Heart left ventricle (tissue), 13 donors: ENCODE measurements at regions not wholly inside any gene's neighbourhood (a gene's known extent, or its start where the extent isn't known, plus 50 kb on each side); places are given as distances from the start of the nearest gene placed in this dataset.

Experiments
- CTCF ChIP-seq, 12 donors: fragments of 200-600 bp; sonication (generic) in 4 of 12; IDR thresholded peaks; one replicate each; pipeline versions ENCODE4 v1.5.0 to v1.8.0; 2018 to 2022; ENCODE audit warnings: antibody characterized with exemption in 12 of 12, mild to moderate bottlenecking in 5 of 12
- POLR2A ChIP-seq, 2 donors: fragments of 450-650 bp; IDR thresholded peaks; one replicate each; pipeline ENCODE4 v1.6.1; 2017; ENCODE audit warnings: antibody characterized with exemption in 2 of 2, mild to moderate bottlenecking in 2 of 2, moderate library complexity in 2 of 2
- donor health status: ischemic (EF 13 %, LVEDD 7.1; RV severe dilation, severe dysfunction).
- donor health status: DM: no; HTN: yes; CAD: no.
- donor health status: DM: no; HTN: no; CAD: no.
- donor health status: ischemic (EF 25% LVEDD 6.9; RV normal size, moderate dysfunction).
- donor health status: ischemic (EF 25% LVEDD 5.7; RV mildly dilated, moderate dysfunction).
- donor health status: ischemic (EF 35%, LVEDD 5.7; RV mildly dilated, moderate dysfunction).
- donor health status: nonischemic (EF 11% LVEDD 7.7; RV severe dilation, severe dysfunction).
- donor health status: DM: yes; HTN: yes; CAD: no.
- donor health status: PGD.
- donor health status: ischemic (EF 29% LVEDD 5.4; RV normal size, mild dysfunction).
- donor health status: nonischemic (EF 23%, LVEDD 6.1; RV moderate dilation, normal function).

- TF ChIP-seq POLR2A (IDR thresholded peaks at IDR 0.05) (no peak), CTCF (IDR thresholded peaks at IDR 0.05) (no peak)
Observed at GRCh38 chr4:102405821-102406401, 60.6 kb upstream of the SLC39A8 start.
